ENCODE measurements at regions not wholly inside any gene's neighbourhood (a gene's known extent, or its start where the extent isn't known, plus 50 kb on each side); places are given as distances from the start of the nearest gene placed in this dataset.

GRCh38 chr7:3236268-3236667 lies 64.8 kb upstream of the SDK1 start:
- no peak for DNase-seq

GRCh38 chr7:3238525-3239210 lies 62.4 kb upstream of the SDK1 start:
- DNase-seq: no peak

- no peak for DNase-seq
Observed at GRCh38 chr7:3239291-3239691, 61.8 kb upstream of the SDK1 start.

- no peak for DNase-seq
Observed at GRCh38 chr7:3240826-3241430, 60.1 kb upstream of the SDK1 start.

- DNase-seq: no peak
Observed at GRCh38 chr7:3241686-3242258, 59.3 kb upstream of the SDK1 start.

GRCh38 chr7:3242398-3242972 lies 58.6 kb upstream of the SDK1 start:
- DNase-seq: no peak

GRCh38 chr7:3243256-3243655 lies 57.8 kb upstream of the SDK1 start:
- no peak for DNase-seq

GRCh38 chr7:3243680-3244079 lies 57.4 kb upstream of the SDK1 start:
- DNase-seq: no peak

GRCh38 chr7:3244241-3244814 lies 56.7 kb upstream of the SDK1 start:
- DNase-seq: no peak

- no peak for DNase-seq
Observed at GRCh38 chr7:3245077-3245476, 56.0 kb upstream of the SDK1 start.

GRCh38 chr7:3245721-3246120 lies 55.3 kb upstream of the SDK1 start:
- DNase-seq: no peak

- DNase-seq: no peak
Observed at GRCh38 chr7:3246127-3246526, 54.9 kb upstream of the SDK1 start.

GRCh38 chr7:3246651-3247050 lies 54.4 kb upstream of the SDK1 start:
- no peak for DNase-seq

- DNase-seq: no peak
Observed at GRCh38 chr7:3250725-3251124, 50.3 kb upstream of the SDK1 start.

All from activated naive CD4-positive, alpha-beta T cell treated with anti-CD3 and anti-CD28 coated beads, Interleukin-2, amount 50 U/mL, for 16 hours (primary cell).